Hematopoietic multipotent progenitor cell treated with erythropoietin and hydrocortisone succinate and interleukin-3 and kit ligand, for 15 days (in vitro differentiated cells): ENCODE measurements at regions not wholly inside any gene's neighbourhood (a gene's known extent, or its start where the extent isn't known, plus 50 kb on each side); places are given as distances from the start of the nearest gene placed in this dataset.
"Not testable (repeated sequence)": the region's sequence is repeated elsewhere in the genome, so short reads cannot be mapped to it uniquely, and the experiment has no call there.

ENCODE experiments used
- DNase-seq: peaks from one replicate; pipeline ENCODE4 v3.0.0-alpha.2; 2015; ENCODE audit warnings: low spot score

DNA sequence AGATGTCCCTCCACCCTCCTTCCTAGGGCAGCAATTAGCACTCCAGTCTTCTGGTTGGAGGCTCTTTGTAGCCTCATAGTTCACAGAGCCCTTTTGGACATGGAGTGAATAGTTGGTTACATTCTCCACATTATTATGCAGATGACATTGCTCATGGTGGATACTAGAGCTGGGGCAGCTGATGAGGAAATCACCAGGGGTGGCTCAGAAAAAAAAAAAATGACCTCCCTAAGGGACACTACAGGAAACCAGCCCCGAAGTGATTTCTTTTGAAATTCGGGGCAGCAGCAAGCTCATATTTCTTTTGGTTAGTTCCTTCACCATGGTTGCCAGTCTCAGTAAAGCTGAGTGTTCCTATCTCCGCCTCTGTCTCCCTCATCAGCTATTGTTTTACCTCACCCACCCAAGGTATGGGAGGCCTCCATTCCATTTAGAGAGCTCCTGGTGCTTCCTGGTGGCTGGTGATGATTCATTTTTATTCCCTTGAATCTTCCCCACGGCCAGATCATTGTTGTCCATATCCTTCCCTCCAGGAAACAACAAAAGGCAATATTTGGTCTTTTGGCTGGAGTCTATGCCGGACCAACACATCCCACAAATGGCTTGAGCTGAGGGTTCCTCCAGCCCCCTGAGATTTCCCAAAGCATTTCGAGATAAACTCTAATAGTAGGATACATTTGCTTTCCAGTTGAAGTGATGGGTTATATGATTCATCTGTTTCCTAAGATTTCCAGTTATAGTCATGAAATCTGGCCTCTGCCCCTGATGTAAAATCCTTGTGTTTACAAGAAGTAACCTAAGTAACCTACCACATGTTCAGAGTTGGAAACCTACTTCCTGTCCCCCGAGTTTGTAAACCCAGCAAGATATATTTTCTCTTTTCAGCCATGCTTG lies 56.2 kb upstream of the NID2 start:
- DNase-seq: no peak

DNA sequence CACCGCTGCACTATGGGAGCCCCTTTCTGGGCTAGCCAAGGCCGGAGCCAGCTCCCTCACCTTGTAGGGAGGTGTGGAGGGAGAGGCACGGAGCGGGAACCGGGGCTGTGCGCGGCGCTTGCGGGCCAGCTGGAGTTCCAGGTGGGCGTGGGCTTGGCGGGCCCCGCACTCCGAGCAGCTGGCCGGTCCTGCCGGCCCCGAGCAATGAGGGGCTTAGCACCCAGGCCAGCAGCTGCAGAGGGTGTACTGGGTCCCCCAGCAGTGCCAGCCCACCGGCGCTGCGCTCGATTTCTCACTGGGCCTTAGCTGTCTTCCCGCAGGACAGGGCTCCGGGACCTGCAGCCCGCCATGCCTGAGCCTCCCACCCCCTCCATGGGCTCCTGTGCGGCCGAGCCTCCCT lies 53.3 kb upstream of the NID2 start:
- DNase-seq: not testable (repeated sequence)

DNA sequence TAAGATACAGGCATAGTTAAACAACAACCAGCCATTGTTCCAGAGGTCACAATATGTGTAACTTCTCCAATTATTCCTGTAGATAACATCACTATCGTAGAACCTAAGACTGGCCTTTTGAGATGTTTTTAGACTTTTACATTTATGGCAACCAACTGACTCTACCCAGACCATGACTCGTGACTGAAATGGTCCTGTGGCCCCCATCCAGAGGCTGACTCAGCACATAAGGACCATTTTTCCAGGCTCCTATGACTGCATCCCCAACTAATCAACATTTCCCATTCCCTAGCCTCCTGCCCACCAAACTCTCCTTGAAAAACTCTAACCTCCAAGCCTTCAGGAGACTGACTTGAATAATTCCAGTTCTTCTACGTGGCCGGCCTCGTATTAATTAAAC lies 52.6 kb upstream of the NID2 start:
- no peak for DNase-seq

DNA sequence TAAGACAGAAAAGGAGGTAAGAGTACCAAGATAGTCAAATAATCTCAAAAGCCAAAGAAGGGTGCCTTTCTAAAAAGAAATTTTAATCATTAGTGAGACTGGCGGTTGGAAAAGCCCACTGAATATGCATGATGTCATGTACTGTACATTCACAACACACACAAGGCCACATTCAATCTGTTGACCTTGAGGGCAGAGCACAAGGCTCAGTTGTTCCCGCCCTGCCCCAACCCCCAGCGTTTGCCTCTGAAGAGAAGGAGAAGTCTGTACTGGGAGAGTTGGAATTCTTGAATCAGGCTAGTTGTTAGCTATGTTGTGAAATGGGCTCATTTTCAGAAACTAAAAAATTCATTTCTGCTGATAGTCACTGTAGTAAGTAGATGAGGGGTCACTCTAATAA lies 50.2 kb upstream of the NID2 start:
- DNase-seq: no peak
